ENCODE measurements at regions not wholly inside any gene's neighbourhood (a gene's known extent, or its start where the extent isn't known, plus 50 kb on each side); places are given as distances from the start of the nearest gene placed in this dataset.

GRCh38 chr1:118698911-118699310, 289.2 kb downstream of the TBX15 start:
- no peak for TF ChIP-seq CTCF (IDR thresholded peaks at IDR 0.05; ENCODE audit: control insufficient read depth, insufficient read depth, low read depth, low read length, missing control alignments)
- no peak overlapping the region for H3K4me3 ChIP-seq (ENCODE audit: control insufficient read depth, low read depth, low read length)
- DNase-seq (ENCODE audit: low read depth): no peak

DNA sequence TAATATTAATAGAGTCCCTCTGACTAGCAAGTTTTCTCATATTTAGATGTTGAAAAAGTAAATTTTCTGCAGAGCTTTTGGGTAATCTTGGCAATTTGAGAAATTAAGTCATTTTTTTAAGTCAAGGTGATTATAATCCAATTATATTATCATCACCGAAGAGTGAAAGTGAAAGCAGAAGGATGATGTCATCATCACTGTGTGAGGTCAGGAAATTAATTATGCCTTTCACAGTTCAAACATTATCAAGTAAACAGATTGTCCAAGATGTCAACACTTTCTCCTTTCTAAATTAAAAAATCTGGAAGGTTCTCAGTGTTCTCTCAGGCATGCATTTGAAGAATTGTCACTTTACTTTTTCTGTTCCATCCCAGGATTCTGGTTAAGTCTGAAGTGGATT, 296.0 kb downstream of the TBX15 start:
- no peak for DNase-seq (ENCODE audit: low read depth)
- no peak for TF ChIP-seq CTCF (IDR thresholded peaks at IDR 0.05; ENCODE audit: control insufficient read depth, insufficient read depth, low read depth, low read length, missing control alignments)
- no peak overlapping the region for H3K4me3 ChIP-seq (ENCODE audit: control insufficient read depth, low read depth, low read length)

DNA sequence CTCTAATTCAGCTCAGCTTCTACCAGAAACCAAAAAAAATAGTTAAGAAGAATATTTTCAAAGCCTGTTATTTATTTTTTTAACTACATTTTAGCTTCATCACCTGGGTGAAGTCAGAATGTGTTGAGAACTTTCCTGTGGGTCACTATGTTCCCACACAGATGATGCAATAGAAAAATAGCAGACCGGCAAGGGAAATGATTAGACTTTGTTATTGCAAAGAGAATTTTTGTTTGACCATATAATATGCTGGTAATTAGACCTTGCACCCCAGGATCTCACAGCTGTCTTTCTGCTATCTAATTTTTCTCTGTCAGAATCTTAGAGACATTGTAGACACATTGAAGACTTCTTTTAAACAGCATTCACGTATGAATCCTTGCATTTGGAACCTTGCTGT, 299.3 kb downstream of the TBX15 start:
- TF ChIP-seq CTCF (IDR thresholded peaks at IDR 0.05; ENCODE audit: control insufficient read depth, insufficient read depth, low read depth, low read length, missing control alignments): no peak
- no peak for DNase-seq (ENCODE audit: low read depth)
- no peak overlapping the region for H3K4me3 ChIP-seq (ENCODE audit: control insufficient read depth, low read depth, low read length)

DNA sequence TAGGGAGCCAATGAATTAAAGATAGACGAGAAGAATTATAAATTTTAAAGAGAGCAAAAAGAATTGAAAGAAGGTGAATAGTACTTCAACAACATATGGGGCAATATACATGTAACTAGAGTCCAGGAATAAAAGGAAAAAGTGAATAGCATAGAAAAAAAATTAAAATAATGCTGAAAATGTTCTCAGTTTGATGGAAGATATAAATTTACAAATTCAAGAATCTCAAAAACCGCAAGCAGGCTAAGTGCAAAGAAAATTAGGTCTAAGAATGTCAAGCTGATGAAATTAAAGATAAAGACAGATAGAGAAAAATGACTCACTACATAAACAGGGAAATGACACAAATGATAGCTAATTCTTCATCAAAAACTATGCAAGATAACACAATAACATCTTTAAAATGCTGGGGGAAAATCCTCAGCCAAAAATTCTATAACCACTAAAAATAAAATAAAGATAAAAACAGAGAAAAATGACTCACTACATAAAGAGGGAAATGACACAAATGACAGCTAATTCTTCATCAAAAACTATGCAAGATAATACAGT, 326.3 kb downstream of the TBX15 start:
- TF ChIP-seq CTCF (IDR thresholded peaks at IDR 0.05; ENCODE audit: control insufficient read depth, insufficient read depth, low read depth, low read length, missing control alignments): no peak
- no peak overlapping the region for H3K4me3 ChIP-seq (ENCODE audit: control insufficient read depth, low read depth, low read length)
- no peak for DNase-seq (ENCODE audit: low read depth)

- no peak for DNase-seq (ENCODE audit: low read depth)
- no peak for TF ChIP-seq CTCF (IDR thresholded peaks at IDR 0.05; ENCODE audit: control insufficient read depth, insufficient read depth, low read depth, low read length, missing control alignments)
- no peak overlapping the region for H3K4me3 ChIP-seq (ENCODE audit: control insufficient read depth, low read depth, low read length)
These were observed 327.4 kb downstream of the TBX15 start for GRCh38 chr1:118660769-118661168.

DNA sequence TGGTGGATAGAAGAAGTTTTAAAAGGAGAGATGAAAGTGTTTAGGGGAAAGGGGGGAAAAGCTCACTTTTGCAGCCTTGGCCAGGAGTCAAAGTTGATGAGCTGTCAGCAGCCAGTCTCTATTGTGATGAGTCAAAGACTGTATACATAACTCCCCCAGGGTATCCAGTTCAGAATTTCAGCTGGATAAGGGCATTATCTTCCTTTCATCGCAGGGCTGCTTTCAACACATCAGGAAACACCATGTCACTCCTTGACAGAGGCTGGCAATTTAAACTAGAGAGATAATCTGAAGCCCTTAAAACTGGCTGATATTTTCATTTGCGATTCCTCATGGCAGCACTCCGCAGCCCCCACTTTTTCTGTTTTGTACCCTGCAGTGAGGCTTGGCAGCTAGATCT, 328.5 kb downstream of the TBX15 start:
- no peak for DNase-seq (ENCODE audit: low read depth)
- no peak for TF ChIP-seq CTCF (IDR thresholded peaks at IDR 0.05; ENCODE audit: control insufficient read depth, insufficient read depth, low read depth, low read length, missing control alignments)
- no peak overlapping the region for H3K4me3 ChIP-seq (ENCODE audit: control insufficient read depth, low read depth, low read length)
